ENCODE measurements at regions not wholly inside any gene's neighbourhood (a gene's known extent, or its start where the extent isn't known, plus 50 kb on each side); places are given as distances from the start of the nearest gene placed in this dataset.
"Not testable (repeated sequence)": the region's sequence is repeated elsewhere in the genome, so short reads cannot be mapped to it uniquely, and the experiment has no call there.

GRCh38 chr4:33940281-33940680 is 2304.0 kb downstream of the ARAP2 start:
- H3K9me3 ChIP-seq, result no peaks in the 10 kb centered on the region
- no peak for TF ChIP-seq POLR2A (IDR thresholded peaks at IDR 0.05)
- TF ChIP-seq POLR2AphosphoS5 (IDR thresholded peaks at IDR 0.05), result no peak
- TF ChIP-seq, protein P1, sequence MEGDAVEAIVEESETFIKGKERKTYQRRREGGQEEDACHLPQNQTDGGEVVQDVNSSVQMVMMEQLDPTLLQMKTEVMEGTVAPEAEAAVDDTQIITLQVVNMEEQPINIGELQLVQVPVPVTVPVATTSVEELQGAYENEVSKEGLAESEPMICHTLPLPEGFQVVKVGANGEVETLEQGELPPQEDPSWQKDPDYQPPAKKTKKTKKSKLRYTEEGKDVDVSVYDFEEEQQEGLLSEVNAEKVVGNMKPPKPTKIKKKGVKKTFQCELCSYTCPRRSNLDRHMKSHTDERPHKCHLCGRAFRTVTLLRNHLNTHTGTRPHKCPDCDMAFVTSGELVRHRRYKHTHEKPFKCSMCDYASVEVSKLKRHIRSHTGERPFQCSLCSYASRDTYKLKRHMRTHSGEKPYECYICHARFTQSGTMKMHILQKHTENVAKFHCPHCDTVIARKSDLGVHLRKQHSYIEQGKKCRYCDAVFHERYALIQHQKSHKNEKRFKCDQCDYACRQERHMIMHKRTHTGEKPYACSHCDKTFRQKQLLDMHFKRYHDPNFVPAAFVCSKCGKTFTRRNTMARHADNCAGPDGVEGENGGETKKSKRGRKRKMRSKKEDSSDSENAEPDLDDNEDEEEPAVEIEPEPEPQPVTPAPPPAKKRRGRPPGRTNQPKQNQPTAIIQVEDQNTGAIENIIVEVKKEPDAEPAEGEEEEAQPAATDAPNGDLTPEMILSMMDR (IDR thresholded peaks at IDR 0.05), result no peak
- TF ChIP-seq EP300 (IDR thresholded peaks at IDR 0.05), result no peak
- no peaks in the 10 kb centered on the region for H3K36me3 ChIP-seq
- DNase-seq, result no peak
- no peaks in the 10 kb centered on the region for H3K4me1 ChIP-seq
- no peak overlapping the region for H3K27ac ChIP-seq
- H3K4me3 ChIP-seq, result no peak overlapping the region
- no peaks in the 10 kb centered on the region for H3K27me3 ChIP-seq
- no peak for ATAC-seq (ENCODE audit: low FRiP score in 2 of 2)

DNA sequence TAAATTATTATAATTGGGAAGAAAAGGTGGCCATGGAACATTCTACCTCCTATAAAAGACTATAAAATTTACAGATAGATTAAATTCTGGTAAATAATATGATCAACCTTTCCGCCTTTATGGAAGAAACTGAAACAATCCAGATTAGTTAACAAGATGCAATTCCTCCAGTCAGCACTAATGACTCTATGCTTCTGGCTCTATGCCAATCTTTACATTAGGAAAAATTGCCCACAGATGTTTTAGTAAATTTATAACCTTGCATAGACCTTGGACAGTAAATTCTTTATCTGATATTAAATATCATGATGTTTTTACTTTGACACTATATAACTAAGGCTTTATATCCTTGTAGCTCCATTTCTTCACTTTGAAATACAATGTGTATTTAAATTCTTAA is 2302.5 kb downstream of the ARAP2 start:
- H3K4me1 ChIP-seq, result no peaks in the 10 kb centered on the region
- H3K36me3 ChIP-seq, result no peaks in the 10 kb centered on the region
- DNase-seq (no peak), ATAC-seq (ENCODE audit: low FRiP score in 2 of 2) (no peak)
- H3K4me3 ChIP-seq, result no peak overlapping the region
- no peaks in the 10 kb centered on the region for H3K27me3 ChIP-seq
- TF ChIP-seq, protein P1 (IDR thresholded peaks at IDR 0.05), result no peak
- TF ChIP-seq EP300 (IDR thresholded peaks at IDR 0.05), result no peak
- no peak for TF ChIP-seq POLR2AphosphoS5 (IDR thresholded peaks at IDR 0.05)
- no peak for TF ChIP-seq POLR2A (IDR thresholded peaks at IDR 0.05)
- no peak overlapping the region for H3K27ac ChIP-seq
- no peaks in the 10 kb centered on the region for H3K9me3 ChIP-seq
- WGBS, 2 donors, result 76 to 84% methylated on average over 1 of the region's 1 CpG

GRCh38 chr4:33948921-33949320 is 2295.4 kb downstream of the ARAP2 start:
- Histone ChIP-seq H3K27ac (no peak overlapping the region), H3K4me3 (no peak overlapping the region), H3K27me3 (no peaks in the 10 kb centered on the region), H3K36me3 (no peaks in the 10 kb centered on the region), H3K9me3 (no peaks in the 10 kb centered on the region), H3K4me1 (no peaks in the 10 kb centered on the region)
- no peak for TF ChIP-seq POLR2A (IDR thresholded peaks at IDR 0.05)
- no peak for TF ChIP-seq EP300 (IDR thresholded peaks at IDR 0.05)
- TF ChIP-seq, protein P1 (IDR thresholded peaks at IDR 0.05), result no peak
- TF ChIP-seq POLR2AphosphoS5 (IDR thresholded peaks at IDR 0.05), result no peak
- ATAC-seq (ENCODE audit: low FRiP score in 2 of 2) (no peak), DNase-seq (no peak)

GRCh38 chr4:33953848-33954247 is 2290.5 kb downstream of the ARAP2 start:
- not testable (repeated sequence) for H3K4me1 ChIP-seq; H3K4me3 ChIP-seq; H3K9me3 ChIP-seq; ATAC-seq (ENCODE audit: low FRiP score in 2 of 2); DNase-seq; H3K27ac ChIP-seq; H3K27me3 ChIP-seq; H3K36me3 ChIP-seq
- 84 to 92% methylated on average over 4 of the region's 4 CpGs for WGBS, 2 donors

GRCh38 chr4:33954759-33955158 is 2289.6 kb downstream of the ARAP2 start:
- H3K4me3 ChIP-seq, result no peak overlapping the region
- H3K4me1 ChIP-seq, result no peaks in the 10 kb centered on the region
- no peaks in the 10 kb centered on the region for H3K9me3 ChIP-seq
- H3K27ac ChIP-seq, result no peak overlapping the region
- H3K27me3 ChIP-seq, result no peaks in the 10 kb centered on the region
- DNase-seq (peak in 1 of 2 donors; percentile 13), ATAC-seq (ENCODE audit: low FRiP score in 2 of 2) (peak in 1 of 2 donors; percentile 66)
- no peak for TF ChIP-seq EP300 (IDR thresholded peaks at IDR 0.05)
- no peaks in the 10 kb centered on the region for H3K36me3 ChIP-seq
- WGBS, 2 donors, result 87 to 91% methylated on average over 10 of the region's 10 CpGs

DNA sequence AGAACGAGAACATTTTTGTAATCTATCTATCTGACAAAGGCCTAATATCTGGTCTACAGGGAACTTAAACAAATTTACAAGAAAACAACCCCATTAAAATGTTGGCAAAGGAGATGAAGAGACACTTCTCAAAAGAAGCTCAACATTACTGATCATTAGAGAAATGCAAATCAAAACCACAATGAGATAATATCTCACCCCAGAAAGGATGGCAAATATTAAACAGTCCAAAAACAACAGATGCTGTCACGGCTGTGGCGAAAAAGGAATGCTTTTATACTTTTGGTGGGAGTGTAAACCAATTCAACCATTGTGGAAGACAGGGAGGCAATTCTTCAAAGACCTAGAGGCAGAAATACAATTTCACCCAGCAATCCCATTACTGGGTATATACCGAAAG is 2284.8 kb downstream of the ARAP2 start:
- no peak overlapping the region for H3K4me3 ChIP-seq
- ATAC-seq (ENCODE audit: low FRiP score in 2 of 2) (peak in 1 of 2 donors; percentile 17), DNase-seq (no peak)
- H3K27ac ChIP-seq, result no peak overlapping the region
- H3K27me3 ChIP-seq, result no peaks in the 10 kb centered on the region
- H3K9me3 ChIP-seq, result no peaks in the 10 kb centered on the region
- no peaks in the 10 kb centered on the region for H3K36me3 ChIP-seq
- 81 to 86% methylated on average over 4 of the region's 4 CpGs for WGBS, 2 donors
- no peak for TF ChIP-seq POLR2AphosphoS5 (IDR thresholded peaks at IDR 0.05)
- no peak for TF ChIP-seq POLR2A (IDR thresholded peaks at IDR 0.05)
- no peak for TF ChIP-seq EP300 (IDR thresholded peaks at IDR 0.05)
- TF ChIP-seq, protein P1 (IDR thresholded peaks at IDR 0.05), result no peak
- H3K4me1 ChIP-seq, result no peaks in the 10 kb centered on the region
